IMR-90 (cell line): ENCODE measurements at regions not wholly inside any gene's neighbourhood (a gene's known extent, or its start where the extent isn't known, plus 50 kb on each side); places are given as distances from the start of the nearest gene placed in this dataset.

Experiments used
- ATAC-seq: fragments of 200-7000 bp; cut with Tn5 transposase; 2 replicates; pipeline ENCODE4 v1.9.1; 2020; ENCODE audit warnings: low read depth, mild to moderate bottlenecking, moderate library complexity
- BruUV-seq: library from RNA; stranded (reverse); fragments of 400-500 nt; replicated peaks from 2 replicates; lab custom pipeline; 2021; lab: Mats Ljungman, UMichigan
- CTCF ChIA-PET: fragments of 300-600 bp; formaldehyde crosslinking; extraction: SDS; loops from one replicate; lab custom pipeline; 2021; ENCODE audit warnings: antibody characterized with exemption; lab: Yijun Ruan, JAX
- POLR2A ChIA-PET: fragments of 300-600 bp; sonication (Branson Sonifier 250); formaldehyde crosslinking; loops from one replicate; lab custom pipeline; 2022; ENCODE audit warnings: antibody characterized with exemption; ENCODE audit not compliant: unreplicated experiment; lab: Charles Lee
- DNase-seq: peaks from one replicate; pipeline ENCODE4 v3.0.0; 2013
- H2AFZ ChIP-seq: replicated peaks from 2 replicates; pipeline ENCODE3; 2013; ENCODE audit warnings: low read length, mild to moderate bottlenecking; ENCODE audit not compliant: poor library complexity
- H2AK5ac ChIP-seq: 2 replicates; pipeline ENCODE4 v1.6.1; 2013; ENCODE audit warnings: low read depth, low read length, inconsistent platforms
- H2AK9ac ChIP-seq: replicated peaks from 2 replicates; pipeline ENCODE3; 2013; ENCODE audit warnings: mild to moderate bottlenecking, low read depth, low read length, moderate library complexity; ENCODE audit not compliant: poor library complexity
- H2BK120ac ChIP-seq: 2 replicates; pipeline ENCODE4 v1.6.1; 2013; ENCODE audit warnings: low read depth, low read length, inconsistent platforms
- H2BK15ac ChIP-seq: 3 replicates; pipeline ENCODE4 v1.6.1; 2013; ENCODE audit warnings: low read depth, low read length, inconsistent platforms
- H2BK20ac ChIP-seq: 2 replicates; pipeline ENCODE4 v1.6.1; 2013; ENCODE audit warnings: low read depth, mild to moderate bottlenecking, inconsistent platforms, low read length, moderate library complexity
- H2BK5ac ChIP-seq: 2 replicates; pipeline ENCODE4 v1.6.1; 2013; ENCODE audit warnings: mild to moderate bottlenecking, low read depth, low read length, inconsistent platforms; ENCODE audit not compliant: poor library complexity, severe bottlenecking
- H3K14ac ChIP-seq: replicated peaks from 2 replicates; pipeline ENCODE4 v1.6.1; 2013; ENCODE audit warnings: low read depth, low read length, inconsistent platforms
- H3K18ac ChIP-seq: 2 replicates; pipeline ENCODE4 v1.6.1; 2013; ENCODE audit warnings: low read depth, low read length, control low read depth
- H3K23ac ChIP-seq: 2 replicates; pipeline ENCODE4 v1.6.1; 2013; ENCODE audit warnings: low read depth, low read length, inconsistent platforms
- H3K27ac ChIP-seq: 2 replicates; pipeline ENCODE4 v1.5.1; 2013; ENCODE audit warnings: mild to moderate bottlenecking, control low read depth, low read length; ENCODE audit not compliant: insufficient read depth
- H3K27me3 ChIP-seq: 2 replicates; pipeline ENCODE4 v1.6.1; 2013; ENCODE audit warnings: low read length; ENCODE audit not compliant: control insufficient read depth, insufficient read depth
- H3K36me3 ChIP-seq: 2 replicates; pipeline ENCODE4 v1.6.1; 2013; ENCODE audit warnings: low read length, mixed read lengths; ENCODE audit not compliant: control insufficient read depth, insufficient read depth
- H3K4ac ChIP-seq: 2 replicates; pipeline ENCODE4 v1.6.1; 2013; ENCODE audit warnings: low read depth, low read length, inconsistent platforms
- H3K4me1 ChIP-seq: 2 replicates; pipeline ENCODE4 v1.6.1; 2013; ENCODE audit warnings: low read length, mixed read lengths; ENCODE audit not compliant: control insufficient read depth, insufficient read depth
- H3K4me2 ChIP-seq: 2 replicates; pipeline ENCODE4 v1.6.1; 2013; ENCODE audit warnings: low read depth, mild to moderate bottlenecking, control low read depth, low read length, moderate library complexity
- H3K4me3 ChIP-seq: 2 replicates; pipeline ENCODE4 v1.5.1; 2013; ENCODE audit warnings: low read depth, mild to moderate bottlenecking, control low read depth, low read length, moderate library complexity; ENCODE audit not compliant: insufficient read depth
- H3K56ac ChIP-seq: 2 replicates; pipeline ENCODE4 v1.6.1; 2013; ENCODE audit warnings: low read length, inconsistent platforms; ENCODE audit not compliant: insufficient read depth; ENCODE audit errors: extremely low read depth
- H3K79me1 ChIP-seq, 2 experiments: 2 replicates each; pipeline ENCODE4 v1.6.1; 2013; ENCODE audit warnings: low read length in 2 of 2, inconsistent platforms in 1 of 2, low read depth in 1 of 2
- H3K9ac ChIP-seq: 2 replicates; pipeline ENCODE4 v1.6.1; 2013; ENCODE audit warnings: low read depth, low read length, control low read depth
- H3K9me1 ChIP-seq: 2 replicates; pipeline ENCODE4 v1.6.1; 2013; ENCODE audit warnings: low read length, inconsistent platforms; ENCODE audit not compliant: insufficient read depth
- H3K9me3 ChIP-seq: 2 replicates; pipeline ENCODE4 v1.6.1; 2013; ENCODE audit warnings: low read length; ENCODE audit not compliant: control insufficient read depth, insufficient read depth
- H4K20me1 ChIP-seq: 2 replicates; pipeline ENCODE4 v1.6.1; 2013; ENCODE audit warnings: low read length, inconsistent platforms; ENCODE audit not compliant: insufficient read depth
- H4K5ac ChIP-seq: 2 replicates; pipeline ENCODE4 v1.6.1; 2013; ENCODE audit warnings: mild to moderate bottlenecking, low read depth, low read length, control low read depth
- H4K8ac ChIP-seq, 2 experiments: 2 replicates each; pipeline ENCODE4 v1.6.1; 2013; ENCODE audit warnings: low read depth in 2 of 2, low read length in 2 of 2, control low read depth in 1 of 2, inconsistent platforms in 1 of 2
- H4K91ac ChIP-seq: 2 replicates; pipeline ENCODE4 v1.6.1; 2013; ENCODE audit warnings: low read depth, low read length, inconsistent platforms; ENCODE audit not compliant: insufficient read depth
- BHLHE40 ChIP-seq: fragments of 150-350 bp; IDR thresholded peaks from 2 replicates; pipeline ENCODE4 v1.6.1; 2016; ENCODE audit warnings: mild to moderate bottlenecking, low read depth, low read length
- CEBPB ChIP-seq: IDR thresholded peaks from 2 replicates; pipeline ENCODE4 v1.6.1; 2012; ENCODE audit warnings: low read depth, low read length, improper control_type of control experiment
- CHD1 ChIP-seq: IDR thresholded peaks from 2 replicates; pipeline ENCODE4 v1.6.1; 2012; ENCODE audit warnings: low read depth, low read length, improper control_type of control experiment
- FOS ChIP-seq: fragments of 150-350 bp; IDR thresholded peaks from 2 replicates; pipeline ENCODE4 v1.6.1; 2016; ENCODE audit warnings: low read depth, low read length
- MAFK ChIP-seq: IDR thresholded peaks from 2 replicates; pipeline ENCODE4 v1.6.1; 2012; ENCODE audit warnings: low read depth, low read length, improper control_type of control experiment
- MAZ ChIP-seq: IDR thresholded peaks from 2 replicates; pipeline ENCODE4 v1.6.1; 2012; ENCODE audit warnings: low read depth, mild to moderate bottlenecking, low read length, improper control_type of control experiment, moderate library complexity, borderline replicate concordance
- MXI1 ChIP-seq: IDR thresholded peaks from 2 replicates; pipeline ENCODE4 v1.6.1; 2012; ENCODE audit warnings: low read depth, mild to moderate bottlenecking, low read length, moderate library complexity, borderline replicate concordance
- NFE2L2 ChIP-seq: fragments of 150-350 bp; IDR thresholded peaks from 2 replicates; pipeline ENCODE4 v1.6.1; 2016; ENCODE audit warnings: low read depth, mild to moderate bottlenecking, low read length
- POLR2A ChIP-seq: IDR thresholded peaks from 2 replicates; pipeline ENCODE4 v1.6.1; 2012; ENCODE audit warnings: mild to moderate bottlenecking, low read depth, low read length
- RCOR1 ChIP-seq: IDR thresholded peaks from 2 replicates; pipeline ENCODE4 v1.6.1; 2012; ENCODE audit warnings: mild to moderate bottlenecking, low read length, improper control_type of control experiment; ENCODE audit not compliant: insufficient replicate concordance
- RFX5 ChIP-seq: IDR thresholded peaks from 2 replicates; pipeline ENCODE4 v1.8.0; 2012; ENCODE audit warnings: low read depth, mild to moderate bottlenecking, low read length, moderate library complexity
- SMC3 ChIP-seq: fragments of 150-350 bp; IDR thresholded peaks from 2 replicates; pipeline ENCODE4 v1.6.1; 2016; ENCODE audit warnings: low read depth, mild to moderate bottlenecking, antibody characterized with exemption, low read length, moderate library complexity
- WGBS, 2 experiments: methylation state at CpG; one replicate each; pipeline versions ENCODE4 v1.1.5 to v1.1.7; 2013; ENCODE audit warnings: missing lambda C conversion rate in 2 of 2; ENCODE audit not compliant: insufficient read length in 1 of 2; ENCODE audit errors: extremely low coverage in 2 of 2; 5-methylcytosine and 5-hydroxymethylcytosine counted together
- dilution Hi-C: fragments of 300-500 bp; cut with HindIII; formaldehyde crosslinking; loops from one replicate; pipeline ENCODE4 v1.14.3; 2018; ENCODE audit warnings: low sequenced_read_pairs; ENCODE audit not compliant: unreplicated experiment
- in situ Hi-C: fragments of 300-500 bp; cut with MboI; formaldehyde crosslinking; loops from 3 replicates; pipeline ENCODE4 v1.14.3; 2019; ENCODE audit warnings: low sequenced_read_pairs, inconsistent platforms, mixed read lengths
- intact Hi-C: fragments of 100-400 bp; cut with micrococcal nuclease; formaldehyde crosslinking; loops from 2 replicates; pipeline ENCODE4 v1.10.0; 2022
- TF ChIP-seq, protein P1 (sequence below): fragments of 150-350 bp; IDR thresholded peaks from 2 replicates; pipeline ENCODE4 v1.6.1; 2017; ENCODE audit warnings: mild to moderate bottlenecking, antibody characterized with exemption, low read length, low read depth
- TF ChIP-seq, protein P2 (sequence below): conservative IDR thresholded peaks from 2 replicates; pipeline ENCODE4 v1.5.1; 2012; ENCODE audit warnings: mild to moderate bottlenecking, low read depth, low read length, improper control_type of control experiment
- TF ChIP-seq, protein P3 (sequence below): fragments of 150-350 bp; IDR thresholded peaks from 2 replicates; pipeline ENCODE4 v1.6.1; 2016; ENCODE audit warnings: low read depth, mild to moderate bottlenecking, low read length, moderate library complexity, borderline replicate concordance

GRCh38 chr13:99691552-99691951 is 190.3 kb downstream of the TM9SF2 start:
- no peaks in the 10 kb centered on the region for H3K36me3 ChIP-seq
- no peak overlapping the region for H2BK120ac ChIP-seq
- H3K27ac ChIP-seq: no peak overlapping the region
- H4K5ac ChIP-seq: no peak overlapping the region
- H3K4me2 ChIP-seq: no peak overlapping the region; the same call in 1 of the 2 replicates
- H3K18ac ChIP-seq: no peak overlapping the region
- no TSS peak for BruUV-seq
- no peak overlapping the region for H3K14ac ChIP-seq
- no peak overlapping the region for H3K23ac ChIP-seq
- dilution Hi-C loops (no loop called here), intact Hi-C loops (no loop called here), in situ Hi-C loops (no loop called here)
- peaks cover 35% of the 10 kb centered on the region for H3K27me3 ChIP-seq
- no peaks in the 10 kb centered on the region for H4K20me1 ChIP-seq
- WGBS, 2 experiments: no CpG with 5 or more reads among the region's 7 CpGs
- no peak overlapping the region for H3K4ac ChIP-seq
- ChIA-PET POLR2A (no interaction called here), CTCF (interaction anchor here (0.6 kb wide), 1 partner anchor 189 kb away, joined by 4 read pairs; no protein-coding TSS in a partner anchor)
- no peaks in the 10 kb centered on the region for H3K4me1 ChIP-seq
- H2AFZ ChIP-seq: no peak overlapping the region
- H2BK5ac ChIP-seq: no peak overlapping the region
- no peak overlapping the region for H2BK15ac ChIP-seq
- H3K79me1 ChIP-seq: no peaks in the 10 kb centered on the region
- DNase-seq (no peak), ATAC-seq (no peak)
- H2BK20ac ChIP-seq: no peak overlapping the region
- H3K9me3 ChIP-seq: no peaks in the 10 kb centered on the region
- no peak for TF ChIP-seq CHD1
- no peak for TF ChIP-seq FOS
- TF ChIP-seq SMC3: no peak
- TF ChIP-seq BHLHE40: no peak
- no peak for TF ChIP-seq NFE2L2
- no peak for TF ChIP-seq RFX5
- TF ChIP-seq, protein P1, sequence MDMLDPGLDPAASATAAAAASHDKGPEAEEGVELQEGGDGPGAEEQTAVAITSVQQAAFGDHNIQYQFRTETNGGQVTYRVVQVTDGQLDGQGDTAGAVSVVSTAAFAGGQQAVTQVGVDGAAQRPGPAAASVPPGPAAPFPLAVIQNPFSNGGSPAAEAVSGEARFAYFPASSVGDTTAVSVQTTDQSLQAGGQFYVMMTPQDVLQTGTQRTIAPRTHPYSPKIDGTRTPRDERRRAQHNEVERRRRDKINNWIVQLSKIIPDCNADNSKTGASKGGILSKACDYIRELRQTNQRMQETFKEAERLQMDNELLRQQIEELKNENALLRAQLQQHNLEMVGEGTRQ: no peak
- TF ChIP-seq POLR2A: no peak
- no peak for TF ChIP-seq CEBPB
- TF ChIP-seq RCOR1: no peak
- no peak for TF ChIP-seq MAFK
- TF ChIP-seq, protein P2, sequence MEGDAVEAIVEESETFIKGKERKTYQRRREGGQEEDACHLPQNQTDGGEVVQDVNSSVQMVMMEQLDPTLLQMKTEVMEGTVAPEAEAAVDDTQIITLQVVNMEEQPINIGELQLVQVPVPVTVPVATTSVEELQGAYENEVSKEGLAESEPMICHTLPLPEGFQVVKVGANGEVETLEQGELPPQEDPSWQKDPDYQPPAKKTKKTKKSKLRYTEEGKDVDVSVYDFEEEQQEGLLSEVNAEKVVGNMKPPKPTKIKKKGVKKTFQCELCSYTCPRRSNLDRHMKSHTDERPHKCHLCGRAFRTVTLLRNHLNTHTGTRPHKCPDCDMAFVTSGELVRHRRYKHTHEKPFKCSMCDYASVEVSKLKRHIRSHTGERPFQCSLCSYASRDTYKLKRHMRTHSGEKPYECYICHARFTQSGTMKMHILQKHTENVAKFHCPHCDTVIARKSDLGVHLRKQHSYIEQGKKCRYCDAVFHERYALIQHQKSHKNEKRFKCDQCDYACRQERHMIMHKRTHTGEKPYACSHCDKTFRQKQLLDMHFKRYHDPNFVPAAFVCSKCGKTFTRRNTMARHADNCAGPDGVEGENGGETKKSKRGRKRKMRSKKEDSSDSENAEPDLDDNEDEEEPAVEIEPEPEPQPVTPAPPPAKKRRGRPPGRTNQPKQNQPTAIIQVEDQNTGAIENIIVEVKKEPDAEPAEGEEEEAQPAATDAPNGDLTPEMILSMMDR: no peak
- TF ChIP-seq MAZ: no peak
- no peak for TF ChIP-seq MXI1
- TF ChIP-seq, protein P3, sequence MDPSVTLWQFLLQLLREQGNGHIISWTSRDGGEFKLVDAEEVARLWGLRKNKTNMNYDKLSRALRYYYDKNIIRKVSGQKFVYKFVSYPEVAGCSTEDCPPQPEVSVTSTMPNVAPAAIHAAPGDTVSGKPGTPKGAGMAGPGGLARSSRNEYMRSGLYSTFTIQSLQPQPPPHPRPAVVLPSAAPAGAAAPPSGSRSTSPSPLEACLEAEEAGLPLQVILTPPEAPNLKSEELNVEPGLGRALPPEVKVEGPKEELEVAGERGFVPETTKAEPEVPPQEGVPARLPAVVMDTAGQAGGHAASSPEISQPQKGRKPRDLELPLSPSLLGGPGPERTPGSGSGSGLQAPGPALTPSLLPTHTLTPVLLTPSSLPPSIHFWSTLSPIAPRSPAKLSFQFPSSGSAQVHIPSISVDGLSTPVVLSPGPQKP: no peak
- no peak overlapping the region for H2AK5ac ChIP-seq
- no peak overlapping the region for H3K56ac ChIP-seq
- H4K8ac ChIP-seq: no peak overlapping the region
- H3K4me3 ChIP-seq: no peak overlapping the region
- no peaks in the 10 kb centered on the region for H3K9me1 ChIP-seq
- no peak overlapping the region for H3K9ac ChIP-seq
- H2AK9ac ChIP-seq: no peak overlapping the region
- no peak overlapping the region for H4K91ac ChIP-seq
